Right lobe of liver (tissue), 4 donors: ENCODE measurements at regions not wholly inside any gene's neighbourhood (a gene's known extent, or its start where the extent isn't known, plus 50 kb on each side); places are given as distances from the start of the nearest gene placed in this dataset.

Experiments
- POLR2A ChIP-seq: fragments of 450-650 bp; IDR thresholded peaks from one replicate; pipeline ENCODE4 v1.6.1; 2017; ENCODE audit warnings: antibody characterized with exemption, mild to moderate bottlenecking
- TF ChIP-seq, protein P1 (sequence below), 4 donors: fragments of 200-600 bp in 3 of 4; fragments of 450-650 bp in 1 of 4; IDR thresholded peaks; one replicate each; pipeline versions ENCODE4 v1.5.1 to v1.8.0; 2016 to 2022; ENCODE audit warnings: antibody characterized with exemption in 4 of 4, mild to moderate bottlenecking in 2 of 4
- donor health status: DM: no; HTN: no; CAD: no.
- donor health status: DM: no; HTN: no; CAD: no.
- donor health status: DM: no; HTN: yes; CAD: no.

GRCh38 chr15:85296615-85297402 is 83.6 kb upstream of the AKAP13 start:
- TF ChIP-seq, protein P1, sequence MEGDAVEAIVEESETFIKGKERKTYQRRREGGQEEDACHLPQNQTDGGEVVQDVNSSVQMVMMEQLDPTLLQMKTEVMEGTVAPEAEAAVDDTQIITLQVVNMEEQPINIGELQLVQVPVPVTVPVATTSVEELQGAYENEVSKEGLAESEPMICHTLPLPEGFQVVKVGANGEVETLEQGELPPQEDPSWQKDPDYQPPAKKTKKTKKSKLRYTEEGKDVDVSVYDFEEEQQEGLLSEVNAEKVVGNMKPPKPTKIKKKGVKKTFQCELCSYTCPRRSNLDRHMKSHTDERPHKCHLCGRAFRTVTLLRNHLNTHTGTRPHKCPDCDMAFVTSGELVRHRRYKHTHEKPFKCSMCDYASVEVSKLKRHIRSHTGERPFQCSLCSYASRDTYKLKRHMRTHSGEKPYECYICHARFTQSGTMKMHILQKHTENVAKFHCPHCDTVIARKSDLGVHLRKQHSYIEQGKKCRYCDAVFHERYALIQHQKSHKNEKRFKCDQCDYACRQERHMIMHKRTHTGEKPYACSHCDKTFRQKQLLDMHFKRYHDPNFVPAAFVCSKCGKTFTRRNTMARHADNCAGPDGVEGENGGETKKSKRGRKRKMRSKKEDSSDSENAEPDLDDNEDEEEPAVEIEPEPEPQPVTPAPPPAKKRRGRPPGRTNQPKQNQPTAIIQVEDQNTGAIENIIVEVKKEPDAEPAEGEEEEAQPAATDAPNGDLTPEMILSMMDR (IDR thresholded peaks at IDR 0.05): peak; percentile 66 to 79 (median 74)
- no peak for TF ChIP-seq POLR2A
